Suppressor macrophage treated with lipopolysaccharide for 1 hour (primary cell): ENCODE measurements at regions not wholly inside any gene's neighbourhood (a gene's known extent, or its start where the extent isn't known, plus 50 kb on each side); places are given as distances from the start of the nearest gene placed in this dataset.
"Not testable (repeated sequence)": the region's sequence is repeated elsewhere in the genome, so short reads cannot be mapped to it uniquely, and the experiment has no call there.

ENCODE experiments used
- DNase-seq, 3 donors: peaks; one replicate each; pipeline ENCODE4 v3.0.0-alpha.2; 2020 to 2022

GRCh38 chr12:59131462-59131861, 211.2 kb upstream of the LRIG3 start:
- DNase-seq, result no peak

GRCh38 chr12:59122784-59123183, 202.5 kb upstream of the LRIG3 start:
- no peak for DNase-seq

- DNase-seq, result no peak
Observed at GRCh38 chr12:59121451-59121850, 201.1 kb upstream of the LRIG3 start.

- no peak for DNase-seq
Observed at GRCh38 chr12:59119676-59120075, 199.4 kb upstream of the LRIG3 start.

GRCh38 chr12:59118356-59118755, 198.1 kb upstream of the LRIG3 start:
- no peak for DNase-seq

- DNase-seq, result no peak
Observed at GRCh38 chr12:59115995-59116394, 195.7 kb upstream of the LRIG3 start.

GRCh38 chr12:59115526-59115925, 195.2 kb upstream of the LRIG3 start:
- no peak for DNase-seq

- DNase-seq, result peak; percentile 71 to 86 (median 72)
Observed at GRCh38 chr12:59113831-59114615, 193.7 kb upstream of the LRIG3 start.

- DNase-seq, result no peak
Observed at GRCh38 chr12:59111851-59112250, 191.5 kb upstream of the LRIG3 start.

GRCh38 chr12:59108516-59108915, 188.2 kb upstream of the LRIG3 start:
- not testable (repeated sequence) for DNase-seq

- no peak for DNase-seq
Observed at GRCh38 chr12:59100585-59100984, 180.3 kb upstream of the LRIG3 start.

- no peak for DNase-seq
Observed at GRCh38 chr12:59097876-59098275, 177.6 kb upstream of the LRIG3 start.

GRCh38 chr12:59096246-59096645, 175.9 kb upstream of the LRIG3 start:
- DNase-seq, result no peak

GRCh38 chr12:59093073-59093772, 172.9 kb upstream of the LRIG3 start:
- DNase-seq, result no peak

GRCh38 chr12:59088673-59089072, 168.4 kb upstream of the LRIG3 start:
- DNase-seq, result no peak

- DNase-seq, result no peak
Observed at GRCh38 chr12:59087691-59088090, 167.4 kb upstream of the LRIG3 start.

GRCh38 chr12:59087077-59087673, 166.9 kb upstream of the LRIG3 start:
- no peak for DNase-seq

- DNase-seq, result no peak
Observed at GRCh38 chr12:59086126-59086525, 165.8 kb upstream of the LRIG3 start.

GRCh38 chr12:59085690-59086089, 165.4 kb upstream of the LRIG3 start:
- DNase-seq, result no peak

GRCh38 chr12:59084511-59085375, 164.4 kb upstream of the LRIG3 start:
- DNase-seq, result no peak

- no peak for DNase-seq
Observed at GRCh38 chr12:59082952-59083351, 162.6 kb upstream of the LRIG3 start.

GRCh38 chr12:59080101-59080500, 159.8 kb upstream of the LRIG3 start:
- DNase-seq, result no peak

GRCh38 chr12:59079472-59079871, 159.2 kb upstream of the LRIG3 start:
- DNase-seq, result no peak
